WTC11 (cell line): ENCODE measurements at regions not wholly inside any gene's neighbourhood (a gene's known extent, or its start where the extent isn't known, plus 50 kb on each side); places are given as distances from the start of the nearest gene placed in this dataset.

Experiments used
- ATAC-seq: fragments of 200-7000 bp; cut with Tn5 transposase; 2 replicates; pipeline ENCODE4 v1.10.0; 2021; ENCODE audit warnings: mild to moderate bottlenecking, moderate library complexity
- CTCF ChIA-PET: fragments of 300-600 bp; sonication (Branson Sonifier 250); formaldehyde crosslinking; loops from one replicate; lab custom pipeline; 2021; ENCODE audit warnings: antibody characterized with exemption; lab: Charles Lee
- POLR2A ChIA-PET: fragments of 350-600 bp; sonication (Branson Sonifier 250); formaldehyde crosslinking; loops from one replicate; lab custom pipeline; 2021; ENCODE audit warnings: antibody characterized with exemption; lab: Charles Lee
- DNase-seq: peaks from one replicate; pipeline ENCODE4 v3.0.0; 2021; ENCODE audit warnings: low spot score
- H3K27ac Mint-ChIP-seq: 2 replicates; pipeline ENCODE4 v1.8.0; 2021; ENCODE audit warnings: mixed read lengths
- H3K27me3 Mint-ChIP-seq: 2 replicates; pipeline ENCODE4 v1.8.0; 2021; ENCODE audit warnings: low read depth, mild to moderate bottlenecking, moderate library complexity, mixed read lengths
- H3K36me3 Mint-ChIP-seq: 2 replicates; pipeline ENCODE4 v1.8.0; 2021; ENCODE audit warnings: mixed read lengths
- H3K4me1 Mint-ChIP-seq: 2 replicates; pipeline ENCODE4 v1.8.0; 2022; ENCODE audit warnings: mixed read lengths
- H3K4me3 Mint-ChIP-seq: 2 replicates; pipeline ENCODE4 v1.8.0; 2021; ENCODE audit warnings: mild to moderate bottlenecking, moderate library complexity, mixed read lengths
- H3K9me3 Mint-ChIP-seq: 2 replicates; pipeline ENCODE4 v1.8.0; 2021; ENCODE audit warnings: mixed read lengths
- ATF6 ChIP-seq: sonication (generic); formaldehyde crosslinking; IDR thresholded peaks from 2 replicates; pipeline ENCODE4 v1.8.1; 2023; ENCODE audit warnings: mild to moderate bottlenecking, missing genetic modification reagents
- CBFB ChIP-seq: sonication (generic); formaldehyde crosslinking; IDR thresholded peaks from 2 replicates; pipeline ENCODE4 v1.8.1; 2022; ENCODE audit warnings: mild to moderate bottlenecking, low read depth, missing genetic modification reagents
- E2F1 ChIP-seq: sonication (generic); formaldehyde crosslinking; IDR thresholded peaks from 2 replicates; pipeline ENCODE4 v1.8.0; 2022; ENCODE audit warnings: mild to moderate bottlenecking, missing genetic modification reagents
- EMX1 ChIP-seq: fragments of 250-450 bp; sonication (Bioruptor Pico); IDR thresholded peaks from 2 replicates; pipeline ENCODE4 v1.8.0; 2021; ENCODE audit warnings: mild to moderate bottlenecking
- FOXJ3 ChIP-seq: sonication (generic); formaldehyde crosslinking; IDR thresholded peaks from 2 replicates; pipeline ENCODE4 v1.9.0; 2021; ENCODE audit warnings: missing genetic modification reagents, mild to moderate bottlenecking, borderline replicate concordance
- FOXK1 ChIP-seq: sonication (generic); formaldehyde crosslinking; IDR thresholded peaks from 2 replicates; pipeline ENCODE4 v1.8.0; 2022; ENCODE audit warnings: mild to moderate bottlenecking, moderate library complexity, missing genetic modification reagents
- GABPB1 ChIP-seq: sonication (generic); formaldehyde crosslinking; IDR thresholded peaks from 2 replicates; pipeline ENCODE4 v1.8.1; 2023; ENCODE audit warnings: mild to moderate bottlenecking, missing genetic modification reagents
- GTF2I ChIP-seq: fragments of 250-450 bp; sonication (Bioruptor Pico); conservative IDR thresholded peaks from 2 replicates; pipeline ENCODE4 v1.4.0; 2021; ENCODE audit warnings: mild to moderate bottlenecking
- PRDM15 ChIP-seq: sonication (generic); formaldehyde crosslinking; IDR thresholded peaks from 2 replicates; pipeline ENCODE4 v1.8.0; 2022; ENCODE audit warnings: missing genetic modification reagents
- RORB ChIP-seq: fragments of 250-450 bp; sonication (Bioruptor Pico); IDR thresholded peaks from 2 replicates; pipeline ENCODE4 v1.9.0; 2021; ENCODE audit warnings: mild to moderate bottlenecking
- SMAD3 ChIP-seq: sonication (generic); formaldehyde crosslinking; IDR thresholded peaks from 2 replicates; pipeline ENCODE4 v1.8.0; 2022; ENCODE audit warnings: missing genetic modification reagents, mild to moderate bottlenecking, borderline replicate concordance
- SMAD4 ChIP-seq: sonication (generic); formaldehyde crosslinking; IDR thresholded peaks from 2 replicates; pipeline ENCODE4 v1.8.0; 2022; ENCODE audit warnings: mild to moderate bottlenecking, missing genetic modification reagents
- SOX15 ChIP-seq: fragments of 250-450 bp; sonication (Bioruptor Pico); IDR thresholded peaks from 2 replicates; pipeline ENCODE4 v1.9.0; 2021; ENCODE audit warnings: mild to moderate bottlenecking
- SP1 ChIP-seq: sonication (generic); formaldehyde crosslinking; conservative IDR thresholded peaks from 2 replicates; pipeline ENCODE4 v1.8.1; 2022; ENCODE audit warnings: missing genetic modification reagents
- TEAD4 ChIP-seq: sonication (generic); formaldehyde crosslinking; IDR thresholded peaks from 2 replicates; pipeline ENCODE4 v1.8.0; 2022; ENCODE audit warnings: mild to moderate bottlenecking, missing genetic modification reagents
- ZBTB21 ChIP-seq: sonication (generic); formaldehyde crosslinking; IDR thresholded peaks from 2 replicates; pipeline ENCODE4 v1.8.1; 2023; ENCODE audit warnings: mild to moderate bottlenecking, missing genetic modification reagents, borderline replicate concordance
- ZNF121 ChIP-seq: sonication (generic); formaldehyde crosslinking; IDR thresholded peaks from 2 replicates; pipeline ENCODE4 v1.8.0; 2023; ENCODE audit warnings: missing genetic modification reagents
- ZNF219 ChIP-seq: sonication (generic); formaldehyde crosslinking; IDR thresholded peaks from 2 replicates; pipeline ENCODE4 v1.8.0; 2023; ENCODE audit warnings: missing genetic modification reagents, mild to moderate bottlenecking, borderline replicate concordance
- ZNF671 ChIP-seq: fragments of 250-450 bp; sonication (Bioruptor Pico); IDR thresholded peaks from 2 replicates; pipeline ENCODE4 v1.8.0; 2021; ENCODE audit warnings: mild to moderate bottlenecking
- TF ChIP-seq, protein P1 (sequence below): fragments of 250-450 bp; sonication (Bioruptor Pico); IDR thresholded peaks from 2 replicates; pipeline ENCODE4 v2.1.2; 2022; ENCODE audit warnings: mild to moderate bottlenecking, moderate library complexity
- TF ChIP-seq, protein P2 (sequence below): sonication (generic); formaldehyde crosslinking; conservative IDR thresholded peaks from 2 replicates; pipeline ENCODE4 v1.8.1; 2023; ENCODE audit warnings: mild to moderate bottlenecking, low read depth, missing genetic modification reagents, moderate library complexity
- TF ChIP-seq, protein P3 (sequence below): sonication (generic); formaldehyde crosslinking; IDR thresholded peaks from 2 replicates; pipeline ENCODE4 v1.8.1; 2022; ENCODE audit warnings: mild to moderate bottlenecking, missing genetic modification reagents, moderate library complexity, borderline replicate concordance

GRCh38 chrX:149208307-149208706 is 296.8 kb downstream of the IDS start:
- no peak for DNase-seq
- ChIA-PET POLR2A (no interaction called here), CTCF (no interaction called here)
- no peak for ATAC-seq
- H3K27me3 Mint-ChIP-seq, result 0 out of 2 replicates have a peak, but pooled peaks cover 2% of the 10 kb centered on the region
- no peak for TF ChIP-seq SP1 (CRISPR knock-in tag)
- TF ChIP-seq ZBTB21 (CRISPR knock-in tag), result no peak
- no peak for TF ChIP-seq TEAD4 (CRISPR knock-in tag)
- no peak for TF ChIP-seq GTF2I (CRISPR knock-in tag)
- TF ChIP-seq RORB, result no peak
- TF ChIP-seq E2F1 (CRISPR knock-in tag), result no peak
- H3K27ac Mint-ChIP-seq, result no peak overlapping the region
- no peaks in the 10 kb centered on the region for H3K36me3 Mint-ChIP-seq
- no peaks in the 10 kb centered on the region for H3K4me1 Mint-ChIP-seq
- no peaks in the 10 kb centered on the region for H3K9me3 Mint-ChIP-seq
- no peak overlapping the region for H3K4me3 Mint-ChIP-seq

- no peaks in the 10 kb centered on the region for H3K9me3 Mint-ChIP-seq
- ATAC-seq (no peak), DNase-seq (no peak)
- H3K27ac Mint-ChIP-seq, result no peak overlapping the region
- no peak overlapping the region for H3K4me3 Mint-ChIP-seq
- no peaks in the 10 kb centered on the region for H3K36me3 Mint-ChIP-seq
- H3K4me1 Mint-ChIP-seq, result no peaks in the 10 kb centered on the region
- ChIA-PET CTCF (no interaction called here), POLR2A (no interaction called here)
- TF ChIP-seq FOXK1 (CRISPR knock-in tag) (no peak), SOX15 (no peak), ZNF121 (CRISPR knock-in tag) (no peak), GABPB1 (CRISPR knock-in tag) (no peak), GTF2I (CRISPR knock-in tag) (no peak), PRDM15 (CRISPR knock-in tag) (no peak), SMAD4 (no peak), ATF6 (CRISPR knock-in tag) (no peak), CBFB (CRISPR knock-in tag) (no peak)
- TF ChIP-seq, protein P1, sequence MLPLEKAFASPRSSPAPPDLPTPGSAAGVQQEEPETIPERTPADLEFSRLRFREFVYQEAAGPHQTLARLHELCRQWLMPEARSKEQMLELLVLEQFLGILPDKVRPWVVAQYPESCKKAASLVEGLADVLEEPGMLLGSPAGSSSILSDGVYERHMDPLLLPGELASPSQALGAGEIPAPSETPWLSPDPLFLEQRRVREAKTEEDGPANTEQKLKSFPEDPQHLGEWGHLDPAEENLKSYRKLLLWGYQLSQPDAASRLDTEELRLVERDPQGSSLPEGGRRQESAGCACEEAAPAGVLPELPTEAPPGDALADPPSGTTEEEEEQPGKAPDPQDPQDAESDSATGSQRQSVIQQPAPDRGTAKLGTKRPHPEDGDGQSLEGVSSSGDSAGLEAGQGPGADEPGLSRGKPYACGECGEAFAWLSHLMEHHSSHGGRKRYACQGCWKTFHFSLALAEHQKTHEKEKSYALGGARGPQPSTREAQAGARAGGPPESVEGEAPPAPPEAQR (CRISPR knock-in tag), result no peak
- 0 out of 2 replicates have a peak, but pooled peaks cover 2% of the 10 kb centered on the region for H3K27me3 Mint-ChIP-seq
Observed at GRCh38 chrX:149207518-149207917, 297.6 kb downstream of the IDS start.

GRCh38 chrX:149205937-149206336 is 299.2 kb downstream of the IDS start:
- no peak overlapping the region for H3K27ac Mint-ChIP-seq
- no peak overlapping the region for H3K4me3 Mint-ChIP-seq
- DNase-seq (no peak), ATAC-seq (no peak)
- no peaks in the 10 kb centered on the region for H3K4me1 Mint-ChIP-seq
- CTCF ChIA-PET, result no interaction called here
- H3K36me3 Mint-ChIP-seq, result no peaks in the 10 kb centered on the region
- H3K27me3 Mint-ChIP-seq, result 0 out of 2 replicates have a peak, but pooled peaks cover 2% of the 10 kb centered on the region
- POLR2A ChIA-PET, result no interaction called here
- no peaks in the 10 kb centered on the region for H3K9me3 Mint-ChIP-seq
- TF ChIP-seq, protein P2, sequence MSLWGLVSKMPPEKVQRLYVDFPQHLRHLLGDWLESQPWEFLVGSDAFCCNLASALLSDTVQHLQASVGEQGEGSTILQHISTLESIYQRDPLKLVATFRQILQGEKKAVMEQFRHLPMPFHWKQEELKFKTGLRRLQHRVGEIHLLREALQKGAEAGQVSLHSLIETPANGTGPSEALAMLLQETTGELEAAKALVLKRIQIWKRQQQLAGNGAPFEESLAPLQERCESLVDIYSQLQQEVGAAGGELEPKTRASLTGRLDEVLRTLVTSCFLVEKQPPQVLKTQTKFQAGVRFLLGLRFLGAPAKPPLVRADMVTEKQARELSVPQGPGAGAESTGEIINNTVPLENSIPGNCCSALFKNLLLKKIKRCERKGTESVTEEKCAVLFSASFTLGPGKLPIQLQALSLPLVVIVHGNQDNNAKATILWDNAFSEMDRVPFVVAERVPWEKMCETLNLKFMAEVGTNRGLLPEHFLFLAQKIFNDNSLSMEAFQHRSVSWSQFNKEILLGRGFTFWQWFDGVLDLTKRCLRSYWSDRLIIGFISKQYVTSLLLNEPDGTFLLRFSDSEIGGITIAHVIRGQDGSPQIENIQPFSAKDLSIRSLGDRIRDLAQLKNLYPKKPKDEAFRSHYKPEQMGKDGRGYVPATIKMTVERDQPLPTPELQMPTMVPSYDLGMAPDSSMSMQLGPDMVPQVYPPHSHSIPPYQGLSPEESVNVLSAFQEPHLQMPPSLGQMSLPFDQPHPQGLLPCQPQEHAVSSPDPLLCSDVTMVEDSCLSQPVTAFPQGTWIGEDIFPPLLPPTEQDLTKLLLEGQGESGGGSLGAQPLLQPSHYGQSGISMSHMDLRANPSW (CRISPR knock-in tag), result no peak
- TF ChIP-seq SMAD3 (CRISPR knock-in tag), result no peak
- TF ChIP-seq ZNF219, result no peak
- no peak for TF ChIP-seq ZNF671 (CRISPR knock-in tag)
- TF ChIP-seq FOXJ3, result no peak
- TF ChIP-seq TEAD4 (CRISPR knock-in tag), result no peak
- TF ChIP-seq EMX1 (CRISPR knock-in tag), result no peak
- TF ChIP-seq, protein P3, sequence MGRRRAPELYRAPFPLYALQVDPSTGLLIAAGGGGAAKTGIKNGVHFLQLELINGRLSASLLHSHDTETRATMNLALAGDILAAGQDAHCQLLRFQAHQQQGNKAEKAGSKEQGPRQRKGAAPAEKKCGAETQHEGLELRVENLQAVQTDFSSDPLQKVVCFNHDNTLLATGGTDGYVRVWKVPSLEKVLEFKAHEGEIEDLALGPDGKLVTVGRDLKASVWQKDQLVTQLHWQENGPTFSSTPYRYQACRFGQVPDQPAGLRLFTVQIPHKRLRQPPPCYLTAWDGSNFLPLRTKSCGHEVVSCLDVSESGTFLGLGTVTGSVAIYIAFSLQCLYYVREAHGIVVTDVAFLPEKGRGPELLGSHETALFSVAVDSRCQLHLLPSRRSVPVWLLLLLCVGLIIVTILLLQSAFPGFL (CRISPR knock-in tag), result no peak
